ENCODE measurements at regions not wholly inside any gene's neighbourhood (a gene's known extent, or its start where the extent isn't known, plus 50 kb on each side); places are given as distances from the start of the nearest gene placed in this dataset.
"Not testable (repeated sequence)": the region's sequence is repeated elsewhere in the genome, so short reads cannot be mapped to it uniquely, and the experiment has no call there.

DNA sequence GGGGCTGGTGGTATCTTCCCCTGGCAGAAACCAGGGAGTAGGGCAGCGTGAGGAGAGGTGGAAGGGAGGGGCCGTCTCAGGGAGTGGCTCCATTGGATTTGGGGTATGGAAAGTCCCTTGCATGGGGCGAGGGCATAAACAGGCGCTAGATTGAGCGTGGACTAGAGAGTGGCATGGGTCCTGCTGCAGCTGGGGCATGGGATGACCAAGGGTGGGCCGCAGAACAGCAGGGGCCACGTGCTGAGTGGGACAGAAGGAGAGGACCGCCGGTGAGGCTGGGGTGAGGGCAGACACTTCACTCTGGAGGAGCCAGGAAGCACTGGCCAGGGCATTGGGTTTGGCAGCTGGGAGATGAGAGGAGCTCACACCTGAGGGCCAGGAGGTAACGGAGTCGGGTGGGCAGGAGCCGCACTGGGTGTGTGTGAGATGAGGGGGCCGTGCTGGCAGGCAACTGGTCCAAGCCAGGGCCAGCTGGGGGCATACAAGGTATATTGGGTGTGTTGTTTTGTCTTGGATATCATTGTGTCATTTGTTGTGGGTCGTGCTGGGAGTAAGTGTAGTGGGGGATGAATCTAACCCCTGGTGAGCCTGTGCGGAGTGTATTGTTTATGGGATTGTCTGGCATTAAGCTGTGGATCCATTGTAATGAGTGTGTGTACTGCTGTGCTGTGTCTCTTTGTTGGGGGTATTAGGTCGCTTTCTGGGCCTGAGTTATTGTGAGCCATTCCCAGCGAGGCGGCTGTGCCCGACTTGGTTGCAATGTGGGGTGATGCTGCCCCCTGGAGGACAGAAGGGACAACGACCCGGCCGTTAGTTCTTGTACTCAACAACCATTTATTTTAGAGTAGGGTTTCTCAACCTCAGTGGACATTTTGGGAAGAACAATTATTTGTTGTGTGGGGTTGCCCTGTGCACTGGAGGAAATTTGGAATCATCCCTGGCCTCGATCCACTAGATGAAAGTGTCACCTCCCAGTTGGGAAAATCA lies 115.3 kb downstream of the ZNF267 start:
- not testable (repeated sequence) for H4K20me1 ChIP-seq (replicated peaks; ENCODE audit: insufficient read depth); H3K36me3 Mint-ChIP-seq (ENCODE audit: low read depth); H3K4me2 ChIP-seq; ATAC-seq; H3K4me1 Mint-ChIP-seq; H3K27me3 Mint-ChIP-seq (ENCODE audit: insufficient read depth, low read depth, poor library complexity); H3K4me3 Mint-ChIP-seq; H3K27me3 ChIP-seq (ENCODE audit: insufficient read depth); H3K4me3 ChIP-seq; DNase-seq (ENCODE audit: low spot score); H3K27ac ChIP-seq (ENCODE audit: low read depth); H3K4me1 ChIP-seq (ENCODE audit: insufficient read depth); H3K79me2 ChIP-seq (replicated peaks; ENCODE audit: insufficient read depth); H3F3A ChIP-seq (replicated peaks; ENCODE audit: low read depth); H3K27ac Mint-ChIP-seq; H3K9me2 ChIP-seq (ENCODE audit: insufficient read depth); H3K36me3 ChIP-seq (ENCODE audit: insufficient read depth); H2AFZ ChIP-seq
- H3K9me3 Mint-ChIP-seq: peaks cover 33% of the 10 kb centered on the region

DNA sequence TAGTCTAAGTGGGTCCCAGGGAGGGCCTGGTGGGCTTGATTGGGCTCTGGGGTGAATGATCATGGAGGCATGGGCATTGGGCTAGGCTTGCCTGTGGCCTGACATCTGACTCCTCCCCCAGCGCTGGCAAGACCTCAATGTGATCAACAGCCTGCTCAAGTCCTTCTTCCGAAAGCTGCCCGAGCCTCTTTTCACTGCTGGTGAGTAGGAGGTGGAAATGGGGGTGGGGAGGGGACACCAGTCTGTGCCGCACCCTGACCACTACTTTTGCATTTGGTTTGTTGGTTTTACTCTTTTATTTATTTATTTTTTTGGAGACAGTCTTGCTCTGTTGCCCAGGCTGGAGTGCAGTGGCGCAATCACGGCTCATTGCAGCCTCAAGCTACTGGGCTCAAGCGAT lies 116.7 kb downstream of the ZNF267 start:
- not testable (repeated sequence) for H3K9me2 ChIP-seq (ENCODE audit: insufficient read depth); H3K4me3 ChIP-seq; H3K36me3 Mint-ChIP-seq (ENCODE audit: low read depth); H3K27me3 Mint-ChIP-seq (ENCODE audit: insufficient read depth, low read depth, poor library complexity); H3K27ac Mint-ChIP-seq; H3K36me3 ChIP-seq (ENCODE audit: insufficient read depth); H3K4me2 ChIP-seq; H3K4me3 Mint-ChIP-seq; H4K20me1 ChIP-seq (replicated peaks; ENCODE audit: insufficient read depth); H2AFZ ChIP-seq; H3K4me1 ChIP-seq (ENCODE audit: insufficient read depth); ATAC-seq; H3K27ac ChIP-seq (ENCODE audit: low read depth); H3F3A ChIP-seq (replicated peaks; ENCODE audit: low read depth); H3K4me1 Mint-ChIP-seq; DNase-seq (ENCODE audit: low spot score); H3K79me2 ChIP-seq (replicated peaks; ENCODE audit: insufficient read depth); H3K27me3 ChIP-seq (ENCODE audit: insufficient read depth)
- H3K9me3 Mint-ChIP-seq: peaks cover 38% of the 10 kb centered on the region

DNA sequence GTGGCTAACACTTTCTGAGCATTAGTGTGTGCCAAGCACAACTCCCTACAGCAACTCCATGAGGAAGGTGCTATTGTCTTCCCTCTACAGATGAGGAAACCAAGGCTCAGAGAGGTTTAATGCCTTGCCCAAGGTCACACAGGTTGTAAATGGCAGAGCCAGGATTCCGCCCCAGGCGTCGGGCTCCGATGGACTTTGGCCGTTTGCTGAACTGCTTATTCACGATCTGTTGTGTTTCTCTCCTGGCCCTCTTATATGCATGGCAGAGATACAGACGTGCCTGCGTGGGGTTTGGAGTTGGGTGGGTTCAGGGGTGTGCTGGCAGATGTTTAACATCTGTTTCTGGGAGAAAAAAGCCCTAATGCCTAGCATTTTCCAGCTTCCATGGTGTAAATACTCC lies 117.4 kb downstream of the ZNF267 start:
- not testable (repeated sequence) for H3K4me1 ChIP-seq (ENCODE audit: insufficient read depth); H3K79me2 ChIP-seq (replicated peaks; ENCODE audit: insufficient read depth); H3F3A ChIP-seq (replicated peaks; ENCODE audit: low read depth); DNase-seq (ENCODE audit: low spot score); H3K4me3 ChIP-seq; H3K9me2 ChIP-seq (ENCODE audit: insufficient read depth); H4K20me1 ChIP-seq (replicated peaks; ENCODE audit: insufficient read depth); ATAC-seq; H3K4me2 ChIP-seq; H3K27ac ChIP-seq (ENCODE audit: low read depth); H3K27ac Mint-ChIP-seq; H2AFZ ChIP-seq; H3K4me3 Mint-ChIP-seq; H3K36me3 ChIP-seq (ENCODE audit: insufficient read depth); H3K27me3 ChIP-seq (ENCODE audit: insufficient read depth); H3K36me3 Mint-ChIP-seq (ENCODE audit: low read depth); H3K4me1 Mint-ChIP-seq; H3K27me3 Mint-ChIP-seq (ENCODE audit: insufficient read depth, low read depth, poor library complexity)
- peaks cover 35% of the 10 kb centered on the region for H3K9me3 Mint-ChIP-seq

GRCh38 chr16:31996325-31996724 lies 122.7 kb downstream of the ZNF267 start:
- peaks cover 42% of the 10 kb centered on the region for H3K9me3 Mint-ChIP-seq
- not testable (repeated sequence) for H3K36me3 Mint-ChIP-seq (ENCODE audit: low read depth); H3F3A ChIP-seq (replicated peaks; ENCODE audit: low read depth); H3K4me3 Mint-ChIP-seq; DNase-seq (ENCODE audit: low spot score); H3K4me1 Mint-ChIP-seq; H3K9me2 ChIP-seq (ENCODE audit: insufficient read depth); H3K27ac Mint-ChIP-seq; H2AFZ ChIP-seq; H4K20me1 ChIP-seq (replicated peaks; ENCODE audit: insufficient read depth); H3K4me2 ChIP-seq; H3K4me1 ChIP-seq (ENCODE audit: insufficient read depth); ATAC-seq; H3K27ac ChIP-seq (ENCODE audit: low read depth); H3K27me3 ChIP-seq (ENCODE audit: insufficient read depth); H3K79me2 ChIP-seq (replicated peaks; ENCODE audit: insufficient read depth); H3K36me3 ChIP-seq (ENCODE audit: insufficient read depth); H3K4me3 ChIP-seq; H3K27me3 Mint-ChIP-seq (ENCODE audit: insufficient read depth, low read depth, poor library complexity)

DNA sequence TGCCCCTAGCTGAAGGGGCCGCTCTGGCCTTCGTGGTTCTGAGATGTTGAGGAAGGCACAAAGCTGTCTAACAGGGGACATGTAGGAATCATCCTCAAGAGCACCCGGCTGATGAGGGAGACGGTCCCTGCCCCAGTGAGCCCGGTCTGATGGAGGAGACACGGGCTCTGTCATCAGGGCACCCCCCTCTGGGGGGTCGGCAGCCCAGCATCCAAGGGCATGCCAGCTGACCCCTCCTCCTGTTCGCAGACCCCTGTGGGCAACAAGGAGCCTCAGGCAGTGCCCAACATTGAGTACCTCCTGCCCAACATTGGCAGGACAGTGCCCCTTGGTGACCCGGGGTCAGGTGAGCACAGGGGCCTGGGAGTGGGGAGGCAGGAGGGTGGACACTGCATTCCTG lies 128.9 kb downstream of the ZNF267 start:
- not testable (repeated sequence) for H3K4me1 Mint-ChIP-seq; H3K27me3 ChIP-seq (ENCODE audit: insufficient read depth); H3K4me3 Mint-ChIP-seq; H4K20me1 ChIP-seq (replicated peaks; ENCODE audit: insufficient read depth); H3K4me3 ChIP-seq; H3K4me1 ChIP-seq (ENCODE audit: insufficient read depth); H3F3A ChIP-seq (replicated peaks; ENCODE audit: low read depth); H2AFZ ChIP-seq; ATAC-seq; H3K9me2 ChIP-seq (ENCODE audit: insufficient read depth); H3K27me3 Mint-ChIP-seq (ENCODE audit: insufficient read depth, low read depth, poor library complexity); H3K27ac Mint-ChIP-seq; H3K79me2 ChIP-seq (replicated peaks; ENCODE audit: insufficient read depth); H3K36me3 ChIP-seq (ENCODE audit: insufficient read depth); H3K27ac ChIP-seq (ENCODE audit: low read depth); H3K4me2 ChIP-seq; DNase-seq (ENCODE audit: low spot score)
- Mint-ChIP-seq H3K9me3 (peaks cover 59% of the 10 kb centered on the region), H3K36me3 (ENCODE audit: low read depth) (peaks cover 14% of the 10 kb centered on the region; the same call in 2 of the 3 replicates)

GRCh38 chr16:32003819-32004218 lies 130.2 kb downstream of the ZNF267 start:
- H3K27ac Mint-ChIP-seq; H3K4me3 ChIP-seq; H2AFZ ChIP-seq; H3K4me1 Mint-ChIP-seq; DNase-seq (ENCODE audit: low spot score); H3K4me3 Mint-ChIP-seq; H3K79me2 ChIP-seq (replicated peaks; ENCODE audit: insufficient read depth); H3K9me2 ChIP-seq (ENCODE audit: insufficient read depth); H3K27me3 Mint-ChIP-seq (ENCODE audit: insufficient read depth, low read depth, poor library complexity); H3K36me3 ChIP-seq (ENCODE audit: insufficient read depth); H3K4me1 ChIP-seq (ENCODE audit: insufficient read depth); H3K4me2 ChIP-seq; H3F3A ChIP-seq (replicated peaks; ENCODE audit: low read depth); H3K27me3 ChIP-seq (ENCODE audit: insufficient read depth); H4K20me1 ChIP-seq (replicated peaks; ENCODE audit: insufficient read depth); H3K27ac ChIP-seq (ENCODE audit: low read depth); ATAC-seq: not testable (repeated sequence)
- Mint-ChIP-seq H3K9me3 (peaks cover 64% of the 10 kb centered on the region), H3K36me3 (ENCODE audit: low read depth) (peaks cover 14% of the 10 kb centered on the region; the same call in 2 of the 3 replicates)

Data from GM23338 (cell line).